HG03565 (cell line): ENCODE measurements at regions not wholly inside any gene's neighbourhood (a gene's known extent, or its start where the extent isn't known, plus 50 kb on each side); places are given as distances from the start of the nearest gene placed in this dataset.

Experiments
- ATAC-seq: cut with Tn5 transposase; IDR thresholded peaks from one replicate; pipeline ENCODE4 v1.9.1; 2021; ENCODE audit warnings: mild to moderate bottlenecking, moderate library complexity; ENCODE audit not compliant: unreplicated experiment

- no peak for ATAC-seq
These were observed 1046.4 kb downstream of the NTRK3 start for GRCh38 chr15:87209891-87210689.

- no peak for ATAC-seq
These were observed 1048.5 kb downstream of the NTRK3 start for GRCh38 chr15:87207990-87208580.

- ATAC-seq, result no peak
These were observed 1049.3 kb downstream of the NTRK3 start for GRCh38 chr15:87207251-87207650.

- ATAC-seq, result no peak
These were observed 1054.6 kb downstream of the NTRK3 start for GRCh38 chr15:87201986-87202385.

- ATAC-seq, result no peak
These were observed 1056.4 kb downstream of the NTRK3 start for GRCh38 chr15:87200149-87200548.

- no peak for ATAC-seq
These were observed 1058.6 kb downstream of the NTRK3 start for GRCh38 chr15:87197981-87198380.

GRCh38 chr15:87196498-87196897 is 1060.0 kb downstream of the NTRK3 start:
- ATAC-seq, result no peak

- ATAC-seq, result no peak
These were observed 1063.1 kb downstream of the NTRK3 start for GRCh38 chr15:87193481-87193880.

GRCh38 chr15:87167706-87168105 is 1088.0 kb downstream of the AGBL1 start:
- ATAC-seq, result no peak

GRCh38 chr15:87167055-87167454 is 1087.4 kb downstream of the AGBL1 start:
- no peak for ATAC-seq

- no peak for ATAC-seq
These were observed 1076.1 kb downstream of the AGBL1 start for GRCh38 chr15:87155771-87156170.

- ATAC-seq, result no peak
These were observed 1075.1 kb downstream of the AGBL1 start for GRCh38 chr15:87154761-87155160.

- no peak for ATAC-seq
These were observed 1071.6 kb downstream of the AGBL1 start for GRCh38 chr15:87151202-87151748.

GRCh38 chr15:87145696-87146095 is 1066.0 kb downstream of the AGBL1 start:
- no peak for ATAC-seq

GRCh38 chr15:87144775-87145174 is 1065.1 kb downstream of the AGBL1 start:
- no peak for ATAC-seq

- ATAC-seq, result no peak
These were observed 1062.4 kb downstream of the AGBL1 start for GRCh38 chr15:87142096-87142495.

GRCh38 chr15:87135109-87135508 is 1055.4 kb downstream of the AGBL1 start:
- no peak for ATAC-seq

GRCh38 chr15:87133704-87134103 is 1054.0 kb downstream of the AGBL1 start:
- ATAC-seq, result no peak

- no peak for ATAC-seq
These were observed 1051.4 kb downstream of the AGBL1 start for GRCh38 chr15:87131067-87131466.

- no peak for ATAC-seq
These were observed 1050.2 kb downstream of the AGBL1 start for GRCh38 chr15:87129916-87130315.

GRCh38 chr15:87123676-87124382 is 1044.2 kb downstream of the AGBL1 start:
- ATAC-seq, result no peak

GRCh38 chr15:87121336-87121735 is 1041.7 kb downstream of the AGBL1 start:
- ATAC-seq, result no peak
